ENCODE measurements at regions not wholly inside any gene's neighbourhood (a gene's known extent, or its start where the extent isn't known, plus 50 kb on each side); places are given as distances from the start of the nearest gene placed in this dataset.

GRCh38 chr17:71664861-71665260, 456.0 kb upstream of the SOX9 start:
- intact Hi-C loops (cut with DNase I) = no loop called here
- Histone ChIP-seq H3K4me3 (no peak overlapping the region), H3K36me3 (no peaks in the 10 kb centered on the region), H3K27ac (no peak overlapping the region), H3K27me3 (no peaks in the 10 kb centered on the region), H3K4me1 (ENCODE audit: insufficient read depth) (no peaks in the 10 kb centered on the region), H3K9me3 (no peaks in the 10 kb centered on the region)
- no peak for TF ChIP-seq POLR2A (IDR thresholded peaks at IDR 0.05)
- TF ChIP-seq EP300 (IDR thresholded peaks at IDR 0.05) = no peak
- TF ChIP-seq, protein P1, sequence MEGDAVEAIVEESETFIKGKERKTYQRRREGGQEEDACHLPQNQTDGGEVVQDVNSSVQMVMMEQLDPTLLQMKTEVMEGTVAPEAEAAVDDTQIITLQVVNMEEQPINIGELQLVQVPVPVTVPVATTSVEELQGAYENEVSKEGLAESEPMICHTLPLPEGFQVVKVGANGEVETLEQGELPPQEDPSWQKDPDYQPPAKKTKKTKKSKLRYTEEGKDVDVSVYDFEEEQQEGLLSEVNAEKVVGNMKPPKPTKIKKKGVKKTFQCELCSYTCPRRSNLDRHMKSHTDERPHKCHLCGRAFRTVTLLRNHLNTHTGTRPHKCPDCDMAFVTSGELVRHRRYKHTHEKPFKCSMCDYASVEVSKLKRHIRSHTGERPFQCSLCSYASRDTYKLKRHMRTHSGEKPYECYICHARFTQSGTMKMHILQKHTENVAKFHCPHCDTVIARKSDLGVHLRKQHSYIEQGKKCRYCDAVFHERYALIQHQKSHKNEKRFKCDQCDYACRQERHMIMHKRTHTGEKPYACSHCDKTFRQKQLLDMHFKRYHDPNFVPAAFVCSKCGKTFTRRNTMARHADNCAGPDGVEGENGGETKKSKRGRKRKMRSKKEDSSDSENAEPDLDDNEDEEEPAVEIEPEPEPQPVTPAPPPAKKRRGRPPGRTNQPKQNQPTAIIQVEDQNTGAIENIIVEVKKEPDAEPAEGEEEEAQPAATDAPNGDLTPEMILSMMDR (IDR thresholded peaks at IDR 0.05) = no peak
- DNase-seq = no peak

DNA sequence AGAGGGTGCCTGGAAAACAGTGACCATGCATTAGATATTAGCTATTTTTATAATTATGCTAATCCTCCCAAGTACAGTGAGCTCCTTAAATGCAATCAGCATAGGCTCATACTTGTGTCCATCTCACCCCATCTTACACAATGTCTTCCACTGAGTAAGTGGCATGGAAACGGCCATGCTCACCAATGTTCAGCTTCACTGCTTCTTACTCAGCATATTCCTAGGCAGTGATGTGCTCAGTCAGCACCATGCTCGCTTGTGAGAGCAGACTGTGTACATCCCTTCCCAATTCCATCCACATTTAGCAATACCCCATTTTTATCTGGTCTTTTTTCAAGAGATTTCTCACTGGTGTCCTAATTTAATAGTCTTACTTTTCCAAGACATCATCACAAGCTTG, 454.8 kb upstream of the SOX9 start:
- no peaks in the 10 kb centered on the region for H3K36me3 ChIP-seq
- TF ChIP-seq, protein P1 (IDR thresholded peaks at IDR 0.05) = no peak
- no peak for TF ChIP-seq POLR2A (IDR thresholded peaks at IDR 0.05)
- TF ChIP-seq EP300 (IDR thresholded peaks at IDR 0.05) = no peak
- H3K4me1 ChIP-seq (ENCODE audit: insufficient read depth) = no peaks in the 10 kb centered on the region
- H3K4me3 ChIP-seq = no peak overlapping the region
- no peak overlapping the region for H3K27ac ChIP-seq
- no peaks in the 10 kb centered on the region for H3K27me3 ChIP-seq
- intact Hi-C loops (cut with DNase I) = no loop called here
- 62 to 70% (median 63%) methylated on average over 2 of the region's 2 CpGs for WGBS, 3 donors
- H3K9me3 ChIP-seq = no peaks in the 10 kb centered on the region
- DNase-seq = no peak

DNA sequence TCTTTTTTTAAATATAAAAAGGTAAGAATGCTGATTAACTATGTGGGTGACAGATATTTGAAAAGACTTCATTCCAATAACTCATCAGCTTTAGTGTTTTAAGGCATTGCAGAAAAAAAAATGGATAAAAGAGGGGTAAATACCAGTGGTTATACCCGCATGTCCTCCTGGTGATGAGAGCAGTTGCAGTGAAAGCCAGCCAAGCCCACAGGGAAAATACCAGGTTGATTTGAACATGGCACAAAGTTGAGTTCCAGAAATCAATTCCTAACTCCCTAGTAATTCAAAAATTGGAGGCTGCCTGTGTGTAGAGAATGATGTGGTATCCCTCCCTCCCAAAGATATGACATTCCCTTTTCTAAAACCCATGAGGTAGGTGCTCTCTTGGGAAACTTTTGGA, 453.2 kb upstream of the SOX9 start:
- intact Hi-C loops (cut with DNase I) = no loop called here
- Histone ChIP-seq H3K9me3 (no peaks in the 10 kb centered on the region), H3K4me3 (no peak overlapping the region), H3K27me3 (no peaks in the 10 kb centered on the region), H3K27ac (no peak overlapping the region), H3K36me3 (no peaks in the 10 kb centered on the region), H3K4me1 (ENCODE audit: insufficient read depth) (no peaks in the 10 kb centered on the region)
- no peak for TF ChIP-seq EP300 (IDR thresholded peaks at IDR 0.05)
- TF ChIP-seq, protein P1 (IDR thresholded peaks at IDR 0.05) = no peak
- TF ChIP-seq POLR2A (IDR thresholded peaks at IDR 0.05) = no peak
- DNase-seq = no peak
- WGBS, 3 donors = 71 to 84% (median 79%) methylated on average over 1 of the region's 1 CpG

DNA sequence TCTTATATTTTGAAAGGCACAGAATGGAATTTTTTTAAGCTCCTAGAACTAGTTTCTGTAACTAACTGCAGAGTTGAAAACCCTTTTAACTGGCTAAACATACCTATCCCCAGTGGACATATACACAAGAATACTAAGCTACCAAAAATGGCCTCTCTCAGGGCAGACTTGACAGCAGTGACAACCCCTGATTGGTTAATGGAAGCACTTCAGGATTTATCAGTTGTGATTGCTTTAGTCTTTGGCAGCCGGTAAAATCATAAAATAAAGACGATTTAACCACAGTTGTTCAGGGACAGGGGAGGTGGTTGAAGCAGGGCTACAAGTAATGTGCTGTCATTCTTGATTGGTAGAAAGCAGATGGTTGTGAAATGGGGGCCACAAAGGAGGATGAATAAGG, 452.0 kb upstream of the SOX9 start:
- no peak for DNase-seq
- Histone ChIP-seq H3K4me1 (ENCODE audit: insufficient read depth) (no peaks in the 10 kb centered on the region), H3K27ac (no peak overlapping the region), H3K9me3 (no peaks in the 10 kb centered on the region), H3K27me3 (no peaks in the 10 kb centered on the region), H3K36me3 (no peaks in the 10 kb centered on the region), H3K4me3 (no peak overlapping the region)
- intact Hi-C loops (cut with DNase I) = no loop called here
- WGBS, 3 donors = 62 to 68% (median 67%) methylated on average over 2 of the region's 2 CpGs
- no peak for TF ChIP-seq EP300 (IDR thresholded peaks at IDR 0.05)
- TF ChIP-seq POLR2A (IDR thresholded peaks at IDR 0.05) = no peak
- TF ChIP-seq, protein P1 (IDR thresholded peaks at IDR 0.05) = no peak

- no peak for DNase-seq
- H3K4me3 ChIP-seq = no peak overlapping the region
- intact Hi-C loops (cut with DNase I) = no loop called here
- no peak overlapping the region for H3K27ac ChIP-seq
- no peaks in the 10 kb centered on the region for H3K27me3 ChIP-seq
- H3K9me3 ChIP-seq = no peaks in the 10 kb centered on the region
- TF ChIP-seq, protein P1 (IDR thresholded peaks at IDR 0.05) = no peak
- no peak for TF ChIP-seq POLR2A (IDR thresholded peaks at IDR 0.05)
- TF ChIP-seq EP300 (IDR thresholded peaks at IDR 0.05) = no peak
- no peaks in the 10 kb centered on the region for H3K4me1 ChIP-seq (ENCODE audit: insufficient read depth)
- no peaks in the 10 kb centered on the region for H3K36me3 ChIP-seq
- WGBS, 3 donors = 43 to 53% (median 43%) methylated on average over 4 of the region's 4 CpGs
Observed at GRCh38 chr17:71677439-71677838, 443.4 kb upstream of the SOX9 start.

Data from ovary (tissue), 7 donors.